Heart right ventricle (tissue), 16 donors: ENCODE measurements at regions not wholly inside any gene's neighbourhood (a gene's known extent, or its start where the extent isn't known, plus 50 kb on each side); places are given as distances from the start of the nearest gene placed in this dataset.

ENCODE experiments used
- ATAC-seq, 8 donors: fragments of 200-7000 bp; cut with Tn5 transposase; one replicate each; pipeline ENCODE4 v1.9.1; 2020; ENCODE audit warnings: mild to moderate bottlenecking in 8 of 8, moderate library complexity in 8 of 8, moderate number of reproducible peaks in 1 of 8
- DNase-seq, 2 donors: peaks; one replicate each; pipeline ENCODE4 v3.0.0-alpha.2; 2020
- H3K27ac ChIP-seq, 10 donors: fragments of 200-600 bp; sonication (generic) in 2 of 10; one replicate each; pipeline versions ENCODE4 v1.5.0 to v1.8.0; 2020 to 2022; ENCODE audit warnings: mild to moderate bottlenecking in 3 of 10
- H3K27me3 ChIP-seq, 7 donors: fragments of 200-600 bp; one replicate each; pipeline ENCODE4 v1.8.0; 2021 to 2022; ENCODE audit warnings: mild to moderate bottlenecking in 2 of 7
- H3K36me3 ChIP-seq, 9 donors: fragments of 200-600 bp; sonication (generic) in 1 of 9; one replicate each; pipeline versions ENCODE4 v1.5.0 to v1.8.0; 2020 to 2022; ENCODE audit warnings: mild to moderate bottlenecking in 2 of 9
- H3K4me1 ChIP-seq, 9 donors: fragments of 200-600 bp; sonication (generic) in 1 of 9; one replicate each; pipeline versions ENCODE4 v1.5.0 to v1.8.0; 2020 to 2022; ENCODE audit warnings: mild to moderate bottlenecking in 4 of 9
- H3K4me3 ChIP-seq, 10 donors: fragments of 200-600 bp; sonication (generic) in 2 of 10; one replicate each; pipeline versions ENCODE4 v1.5.0 to v1.8.0; 2020 to 2022; ENCODE audit warnings: mild to moderate bottlenecking in 7 of 10, moderate library complexity in 2 of 10
- H3K9me3 ChIP-seq, 11 donors: fragments of 200-600 bp in 10 of 11; sonication (generic) in 2 of 11; one replicate each; pipeline versions ENCODE4 v1.5.0 to v1.8.0; 2013 to 2022; ENCODE audit warnings: mild to moderate bottlenecking in 2 of 11, control low read depth in 1 of 11, moderate library complexity in 1 of 11
- WGBS, 2 donors: extraction: QIAGEN DNeasy Blood & Tissue Kit; methylation state at CpG; one replicate each; pipeline ENCODE4 v1.1.7; 2013; ENCODE audit warnings: inconsistent platforms in 1 of 2; 5-methylcytosine and 5-hydroxymethylcytosine counted together
- intact Hi-C, 10 donors: fragments of 100-400 bp; cut with DNase I; formaldehyde crosslinking; loops; one replicate each; pipeline versions ENCODE4 v1.11.1 to v1.14.2; 2022
- TF ChIP-seq, protein P1 (sequence below), 9 donors: fragments of 200-600 bp; sonication (generic) in 2 of 9; IDR thresholded peaks; one replicate each; pipeline versions ENCODE4 v1.5.0 to v1.8.0; 2021 to 2022; ENCODE audit warnings: antibody characterized with exemption in 9 of 9, mild to moderate bottlenecking in 5 of 9, moderate library complexity in 1 of 9
- donor health status: Arrhythmogenic right ventricular cardiomyopathy.
- donor health status: ischemic (EF 13 %, LVEDD 7.1; RV severe dilation, severe dysfunction).
- donor health status: healthy with polysubstance abuse.
- donor health status: DM: no; HTN: yes; CAD: no.
- donor health status: DM: no; HTN: no; CAD: no.
- donor health status: ischemic (EF 25% LVEDD 6.9; RV normal size, moderate dysfunction).
- donor health status: ischemic (EF 25% LVEDD 5.7; RV mildly dilated, moderate dysfunction).
- donor health status: healthy.
- donor health status: DM: yes; HTN: yes; CAD: no.
- donor health status: Ischemic cardiomyopathy.
- donor health status: ischemic (EF 35%, LVEDD 5.7; RV mildly dilated, moderate dysfunction).
- donor health status: nonischemic (EF 11% LVEDD 7.7; RV severe dilation, severe dysfunction).
- donor health status: DM: yes; HTN: yes; CAD: no.
- donor health status: PGD.
- donor health status: ischemic (EF 29% LVEDD 5.4; RV normal size, mild dysfunction).
- donor health status: nonischemic (EF 23%, LVEDD 6.1; RV moderate dilation, normal function).

DNA sequence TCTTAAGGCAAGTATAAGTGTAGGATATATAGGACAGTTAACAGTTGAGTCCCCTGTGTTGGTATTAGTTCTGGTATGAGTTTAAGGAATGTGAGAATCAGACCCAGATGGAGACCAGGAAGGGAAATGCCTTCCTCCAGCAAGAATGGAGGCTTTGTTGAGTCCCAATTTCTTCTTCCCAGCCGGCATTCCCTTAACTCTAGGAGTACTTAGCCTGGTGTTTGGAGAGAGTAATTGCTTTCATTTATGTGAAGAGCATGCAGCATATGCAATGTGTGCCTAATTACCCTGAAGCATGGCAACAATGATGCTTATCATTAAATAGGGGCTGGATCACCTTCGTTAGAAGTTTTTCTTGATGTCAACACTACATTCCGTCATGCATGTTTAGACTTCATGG is 225.9 kb upstream of the XYLT1 start:
- peaks cover 0 to 4% (median 0%) of the 10 kb centered on the region in 11 donors for H3K9me3 ChIP-seq
- no peak overlapping the region for H3K4me3 ChIP-seq
- no peaks in the 10 kb centered on the region for H3K36me3 ChIP-seq
- H3K4me1 ChIP-seq, result peaks cover 0 to 5% (median 0%) of the 10 kb centered on the region in 9 donors
- intact Hi-C loops, result no loop called here
- peaks cover 0 to 26% (median 0%) of the 10 kb centered on the region in 7 donors for H3K27me3 ChIP-seq
- no peak for DNase-seq
- TF ChIP-seq, protein P1, sequence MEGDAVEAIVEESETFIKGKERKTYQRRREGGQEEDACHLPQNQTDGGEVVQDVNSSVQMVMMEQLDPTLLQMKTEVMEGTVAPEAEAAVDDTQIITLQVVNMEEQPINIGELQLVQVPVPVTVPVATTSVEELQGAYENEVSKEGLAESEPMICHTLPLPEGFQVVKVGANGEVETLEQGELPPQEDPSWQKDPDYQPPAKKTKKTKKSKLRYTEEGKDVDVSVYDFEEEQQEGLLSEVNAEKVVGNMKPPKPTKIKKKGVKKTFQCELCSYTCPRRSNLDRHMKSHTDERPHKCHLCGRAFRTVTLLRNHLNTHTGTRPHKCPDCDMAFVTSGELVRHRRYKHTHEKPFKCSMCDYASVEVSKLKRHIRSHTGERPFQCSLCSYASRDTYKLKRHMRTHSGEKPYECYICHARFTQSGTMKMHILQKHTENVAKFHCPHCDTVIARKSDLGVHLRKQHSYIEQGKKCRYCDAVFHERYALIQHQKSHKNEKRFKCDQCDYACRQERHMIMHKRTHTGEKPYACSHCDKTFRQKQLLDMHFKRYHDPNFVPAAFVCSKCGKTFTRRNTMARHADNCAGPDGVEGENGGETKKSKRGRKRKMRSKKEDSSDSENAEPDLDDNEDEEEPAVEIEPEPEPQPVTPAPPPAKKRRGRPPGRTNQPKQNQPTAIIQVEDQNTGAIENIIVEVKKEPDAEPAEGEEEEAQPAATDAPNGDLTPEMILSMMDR (IDR thresholded peaks at IDR 0.05), result no peak
- WGBS, 2 donors, result 67 to 69% methylated on average over 3 of the region's 3 CpGs
- no peak for ATAC-seq
- H3K27ac ChIP-seq, result no peak overlapping the region

DNA sequence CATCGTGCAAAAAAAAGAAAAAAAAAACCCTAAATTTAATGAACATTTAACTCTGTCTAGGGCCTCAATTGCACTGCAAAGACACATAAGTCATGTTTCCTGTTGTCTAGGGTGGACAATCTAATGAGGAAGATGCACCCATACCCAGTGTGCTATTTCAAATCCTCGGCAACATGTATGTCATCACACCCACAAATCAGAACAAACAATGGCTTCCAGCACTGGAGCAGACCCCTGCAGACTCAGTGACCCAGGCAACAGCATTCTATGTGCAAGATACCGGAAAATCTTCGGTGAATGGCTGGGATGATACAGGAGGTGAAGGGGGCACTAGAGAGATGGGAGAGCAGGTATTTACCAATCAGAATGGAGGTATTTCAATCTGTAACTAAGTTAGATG is 221.7 kb upstream of the XYLT1 start:
- peaks cover 0 to 15% (median 0%) of the 10 kb centered on the region in 9 donors for H3K4me1 ChIP-seq
- WGBS, 2 donors, result 79 to 91% methylated on average over 4 of the region's 4 CpGs
- TF ChIP-seq, protein P1 (IDR thresholded peaks at IDR 0.05), result no peak

DNA sequence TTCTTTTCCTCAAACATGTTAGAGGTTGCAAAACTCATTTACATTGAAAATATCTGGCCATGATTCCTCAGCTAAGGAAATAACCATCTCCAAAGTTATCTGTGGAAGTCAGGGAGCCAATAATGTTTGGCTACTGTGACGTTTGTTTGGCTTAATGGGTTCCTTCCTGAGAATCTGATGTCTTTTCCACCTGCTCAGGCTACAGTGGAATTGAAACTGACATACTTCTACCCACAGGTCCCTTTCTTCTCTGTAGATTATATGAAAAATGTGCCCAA is 221.1 kb upstream of the XYLT1 start:
- Histone ChIP-seq H3K9me3 (no peaks in the 10 kb centered on the region), H3K4me3 (no peak overlapping the region), H3K4me1 (peaks cover 0 to 15% (median 0%) of the 10 kb centered on the region in 9 donors), H3K27me3 (peaks cover 0 to 13% (median 0%) of the 10 kb centered on the region in 7 donors), H3K27ac (no peak overlapping the region), H3K36me3 (no peaks in the 10 kb centered on the region)
- TF ChIP-seq, protein P1 (IDR thresholded peaks at IDR 0.05), result no peak
- DNase-seq (no peak), ATAC-seq (peak in 3 of 8 donors; percentile 29 to 52 (median 33))
- intact Hi-C loops, result no loop called here
- WGBS, 2 donors, result 25 to 31% methylated on average over 1 of the region's 1 CpG

More for the DNA sequence above, 221.7 kb upstream of the XYLT1 start:
- no peak overlapping the region for H3K27ac ChIP-seq
- ATAC-seq (no peak), DNase-seq (no peak)
- no peak overlapping the region for H3K4me3 ChIP-seq
- no peaks in the 10 kb centered on the region for H3K36me3 ChIP-seq
- intact Hi-C loops, result no loop called here
- peaks cover 0 to 4% (median 0%) of the 10 kb centered on the region in 11 donors for H3K9me3 ChIP-seq
- peaks cover 0 to 13% (median 0%) of the 10 kb centered on the region in 7 donors for H3K27me3 ChIP-seq

DNA sequence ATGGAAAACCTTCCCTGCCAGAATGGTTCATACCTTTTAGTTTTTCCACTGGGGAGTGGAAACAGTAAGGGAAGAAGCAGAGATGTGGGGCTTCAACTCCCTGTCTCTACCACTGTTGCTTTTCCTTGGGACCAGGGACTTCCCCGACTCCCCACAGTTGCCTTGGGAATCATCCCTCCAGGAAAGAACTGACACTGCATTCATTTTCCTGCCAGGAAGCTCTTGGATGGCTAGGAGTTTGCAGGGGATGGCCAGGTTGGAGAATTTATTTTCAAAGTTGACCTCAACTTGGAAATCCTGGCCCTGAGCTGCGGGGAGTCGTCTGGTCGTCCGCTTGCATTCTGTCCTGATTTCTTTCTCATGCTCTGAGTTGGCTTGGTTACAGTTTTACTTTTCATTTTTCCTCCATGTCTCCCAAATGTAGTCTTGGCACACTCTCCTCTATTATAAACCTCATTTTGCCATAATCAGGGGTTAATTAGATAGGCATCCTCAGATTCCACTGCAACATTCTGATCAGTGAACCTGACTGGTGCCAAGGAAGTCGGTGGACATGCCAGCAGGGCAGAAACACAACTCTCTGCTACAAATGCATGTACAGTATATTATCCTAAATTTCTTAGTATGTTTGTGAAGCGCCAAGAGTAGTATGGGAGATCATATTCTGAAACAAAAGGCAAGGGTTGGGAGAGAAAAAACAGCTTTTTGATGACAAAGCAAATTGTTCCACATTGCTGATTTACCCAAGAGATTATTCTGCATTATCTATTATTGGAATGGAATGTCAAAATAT is 220.5 kb upstream of the XYLT1 start:
- Histone ChIP-seq H3K27ac (peak overlapping the region in 1 of 10 donors; percentile 43), H3K4me1 (peaks cover 0 to 15% (median 0%) of the 10 kb centered on the region in 9 donors), H3K36me3 (no peaks in the 10 kb centered on the region), H3K9me3 (no peaks in the 10 kb centered on the region), H3K4me3 (no peak overlapping the region), H3K27me3 (peaks cover 0 to 13% (median 0%) of the 10 kb centered on the region in 7 donors)
- ATAC-seq, result peak in 1 of 8 donors; percentile 24
- intact Hi-C loops, result no loop called here
- no peak for DNase-seq
- WGBS, 2 donors, result 54 to 58% methylated on average over 7 of the region's 7 CpGs
- TF ChIP-seq, protein P1 (IDR thresholded peaks at IDR 0.05), result no peak
